ENCODE measurements at regions not wholly inside any gene's neighbourhood (a gene's known extent, or its start where the extent isn't known, plus 50 kb on each side); places are given as distances from the start of the nearest gene placed in this dataset.

DNA sequence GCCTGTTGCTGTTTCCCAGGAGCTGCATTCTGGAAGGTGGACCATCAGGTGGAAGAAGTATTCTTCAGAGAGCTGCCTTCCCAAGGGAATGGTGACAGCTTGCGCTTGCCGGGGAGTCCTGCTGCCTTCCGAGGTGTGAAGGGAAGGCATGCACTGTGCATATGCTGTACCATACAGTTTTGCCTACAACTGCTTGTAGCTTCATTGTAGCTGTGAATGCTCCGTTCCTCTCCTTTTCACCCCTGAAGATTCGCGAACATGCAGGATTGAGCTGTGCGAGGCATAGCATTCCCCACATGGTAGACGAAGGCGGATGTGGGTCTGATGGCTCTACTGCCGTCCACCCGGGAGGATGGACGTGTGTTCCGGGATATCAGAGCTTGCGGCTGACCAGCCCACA lies 243.2 kb upstream of the TSHZ3 start:
- H3K27me3 ChIP-seq (ENCODE audit: control insufficient read depth in 3 of 3, insufficient read depth in 3 of 3, low read length in 2 of 3): no peaks in the 10 kb centered on the region
- WGBS, 2 donors: 94 to 97% methylated on average over 14 of the region's 14 CpGs
- H3K9me3 ChIP-seq (ENCODE audit: control insufficient read depth in 4 of 4, insufficient read depth in 3 of 4, low read length in 3 of 4): peaks cover 0 to 4% (median 0%) of the 10 kb centered on the region in 4 donors
- no peak overlapping the region for H3K4me3 ChIP-seq
- DNase-seq (no peak), ATAC-seq (ENCODE audit: insufficient read depth, low FRiP score) (no peak)
- no peaks in the 10 kb centered on the region for H3K36me3 ChIP-seq (ENCODE audit: control insufficient read depth in 4 of 4, insufficient read depth in 4 of 4, low read length in 4 of 4)
- TF ChIP-seq, protein P1, sequence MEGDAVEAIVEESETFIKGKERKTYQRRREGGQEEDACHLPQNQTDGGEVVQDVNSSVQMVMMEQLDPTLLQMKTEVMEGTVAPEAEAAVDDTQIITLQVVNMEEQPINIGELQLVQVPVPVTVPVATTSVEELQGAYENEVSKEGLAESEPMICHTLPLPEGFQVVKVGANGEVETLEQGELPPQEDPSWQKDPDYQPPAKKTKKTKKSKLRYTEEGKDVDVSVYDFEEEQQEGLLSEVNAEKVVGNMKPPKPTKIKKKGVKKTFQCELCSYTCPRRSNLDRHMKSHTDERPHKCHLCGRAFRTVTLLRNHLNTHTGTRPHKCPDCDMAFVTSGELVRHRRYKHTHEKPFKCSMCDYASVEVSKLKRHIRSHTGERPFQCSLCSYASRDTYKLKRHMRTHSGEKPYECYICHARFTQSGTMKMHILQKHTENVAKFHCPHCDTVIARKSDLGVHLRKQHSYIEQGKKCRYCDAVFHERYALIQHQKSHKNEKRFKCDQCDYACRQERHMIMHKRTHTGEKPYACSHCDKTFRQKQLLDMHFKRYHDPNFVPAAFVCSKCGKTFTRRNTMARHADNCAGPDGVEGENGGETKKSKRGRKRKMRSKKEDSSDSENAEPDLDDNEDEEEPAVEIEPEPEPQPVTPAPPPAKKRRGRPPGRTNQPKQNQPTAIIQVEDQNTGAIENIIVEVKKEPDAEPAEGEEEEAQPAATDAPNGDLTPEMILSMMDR (IDR thresholded peaks at IDR 0.05; ENCODE audit: control extremely low read depth, extremely low read depth): no peak
- peaks cover 0 to 8% (median 0%) of the 10 kb centered on the region in 5 donors for H3K4me1 ChIP-seq (ENCODE audit: control insufficient read depth in 5 of 5, insufficient read depth in 5 of 5, low read length in 5 of 5)
- H3K27ac ChIP-seq (ENCODE audit: low read depth in 1 of 2, low read length in 1 of 2): no peak overlapping the region
- H3K9ac ChIP-seq (ENCODE audit: insufficient read depth in 1 of 2, low read length in 2 of 2): no peak overlapping the region

GRCh38 chr19:31594701-31595100 lies 245.5 kb upstream of the TSHZ3 start:
- Histone ChIP-seq H3K9me3 (ENCODE audit: control insufficient read depth in 4 of 4, insufficient read depth in 3 of 4, low read length in 3 of 4) (peaks cover 0 to 4% (median 0%) of the 10 kb centered on the region in 4 donors), H3K27ac (ENCODE audit: low read depth in 1 of 2, low read length in 1 of 2) (no peak overlapping the region), H3K27me3 (ENCODE audit: control insufficient read depth in 3 of 3, insufficient read depth in 3 of 3, low read length in 2 of 3) (no peaks in the 10 kb centered on the region), H3K36me3 (ENCODE audit: control insufficient read depth in 4 of 4, insufficient read depth in 4 of 4, low read length in 4 of 4) (no peaks in the 10 kb centered on the region), H3K9ac (ENCODE audit: insufficient read depth in 1 of 2, low read length in 2 of 2) (no peak overlapping the region), H3K4me1 (ENCODE audit: control insufficient read depth in 5 of 5, insufficient read depth in 5 of 5, low read length in 5 of 5) (peaks cover 0 to 12% (median 0%) of the 10 kb centered on the region in 5 donors), H3K4me3 (no peak overlapping the region)
- peak in 2 of 3 donors; percentile 36 to 58 for DNase-seq
- no peak for ATAC-seq (ENCODE audit: insufficient read depth, low FRiP score)
- TF ChIP-seq, protein P1 (IDR thresholded peaks at IDR 0.05; ENCODE audit: control extremely low read depth, extremely low read depth): no peak
- WGBS, 2 donors: 64 to 72% methylated on average over 6 of the region's 6 CpGs

DNA sequence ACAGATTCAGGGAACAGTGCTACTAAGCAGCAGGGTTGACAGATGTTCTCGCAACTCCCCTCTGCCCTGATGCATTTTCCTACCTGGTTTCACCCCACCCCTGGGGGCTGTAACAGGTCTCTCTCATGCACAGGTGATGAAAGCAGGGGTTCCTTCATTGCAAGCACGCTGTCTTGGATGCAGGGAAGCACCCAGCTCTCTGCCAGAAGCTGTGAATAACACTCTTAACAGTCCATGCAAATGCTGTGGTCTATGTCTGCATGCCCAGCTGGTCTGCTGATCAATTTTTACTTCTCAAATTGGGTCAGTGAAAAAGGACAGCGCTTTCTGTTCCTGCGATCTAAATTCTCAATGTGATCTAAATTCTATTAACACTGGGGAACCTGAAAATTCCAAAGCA lies 246.3 kb upstream of the TSHZ3 start:
- TF ChIP-seq, protein P1 (IDR thresholded peaks at IDR 0.05; ENCODE audit: control extremely low read depth, extremely low read depth): no peak
- WGBS, 2 donors: 85 to 90% methylated on average over 4 of the region's 4 CpGs
- ATAC-seq (ENCODE audit: insufficient read depth, low FRiP score): no peak
- Histone ChIP-seq H3K4me3 (no peak overlapping the region), H3K9me3 (ENCODE audit: control insufficient read depth in 4 of 4, insufficient read depth in 3 of 4, low read length in 3 of 4) (no peaks in the 10 kb centered on the region), H3K36me3 (ENCODE audit: control insufficient read depth in 4 of 4, insufficient read depth in 4 of 4, low read length in 4 of 4) (no peaks in the 10 kb centered on the region), H3K4me1 (ENCODE audit: control insufficient read depth in 5 of 5, insufficient read depth in 5 of 5, low read length in 5 of 5) (peaks cover 0 to 12% (median 0%) of the 10 kb centered on the region in 5 donors), H3K9ac (ENCODE audit: insufficient read depth in 1 of 2, low read length in 2 of 2) (no peak overlapping the region), H3K27me3 (ENCODE audit: control insufficient read depth in 3 of 3, insufficient read depth in 3 of 3, low read length in 2 of 3) (no peaks in the 10 kb centered on the region), H3K27ac (ENCODE audit: low read depth in 1 of 2, low read length in 1 of 2) (no peak overlapping the region)
- no peak for DNase-seq

- ATAC-seq (ENCODE audit: insufficient read depth, low FRiP score): no peak
- 92 to 94% methylated on average over 8 of the region's 8 CpGs for WGBS, 2 donors
These were observed 247.5 kb upstream of the TSHZ3 start for GRCh38 chr19:31596751-31597150.

More at GRCh38 chr19:31596751-31597150, 247.5 kb upstream of the TSHZ3 start:
- Histone ChIP-seq H3K27me3 (ENCODE audit: control insufficient read depth in 3 of 3, insufficient read depth in 3 of 3, low read length in 2 of 3) (no peaks in the 10 kb centered on the region), H3K9ac (ENCODE audit: insufficient read depth in 1 of 2, low read length in 2 of 2) (no peak overlapping the region), H3K36me3 (ENCODE audit: control insufficient read depth in 4 of 4, insufficient read depth in 4 of 4, low read length in 4 of 4) (no peaks in the 10 kb centered on the region), H3K4me1 (ENCODE audit: control insufficient read depth in 5 of 5, insufficient read depth in 5 of 5, low read length in 5 of 5) (peaks cover 0 to 12% (median 0%) of the 10 kb centered on the region in 5 donors), H3K9me3 (ENCODE audit: control insufficient read depth in 4 of 4, insufficient read depth in 3 of 4, low read length in 3 of 4) (no peaks in the 10 kb centered on the region), H3K27ac (ENCODE audit: low read depth in 1 of 2, low read length in 1 of 2) (no peak overlapping the region), H3K4me3 (no peak overlapping the region)
- no peak for DNase-seq
- TF ChIP-seq, protein P1 (IDR thresholded peaks at IDR 0.05; ENCODE audit: control extremely low read depth, extremely low read depth): no peak

Measured in lung (tissue), 11 donors.